CD4-positive, alpha-beta T cell treated with Interleukin-4 for 4 hours (primary cell): ENCODE measurements at regions not wholly inside any gene's neighbourhood (a gene's known extent, or its start where the extent isn't known, plus 50 kb on each side); places are given as distances from the start of the nearest gene placed in this dataset.
"Not testable (repeated sequence)": the region's sequence is repeated elsewhere in the genome, so short reads cannot be mapped to it uniquely, and the experiment has no call there.

Experiments
- DNase-seq: peaks from one replicate; pipeline ENCODE4 v3.0.0-alpha.2; 2020

DNA sequence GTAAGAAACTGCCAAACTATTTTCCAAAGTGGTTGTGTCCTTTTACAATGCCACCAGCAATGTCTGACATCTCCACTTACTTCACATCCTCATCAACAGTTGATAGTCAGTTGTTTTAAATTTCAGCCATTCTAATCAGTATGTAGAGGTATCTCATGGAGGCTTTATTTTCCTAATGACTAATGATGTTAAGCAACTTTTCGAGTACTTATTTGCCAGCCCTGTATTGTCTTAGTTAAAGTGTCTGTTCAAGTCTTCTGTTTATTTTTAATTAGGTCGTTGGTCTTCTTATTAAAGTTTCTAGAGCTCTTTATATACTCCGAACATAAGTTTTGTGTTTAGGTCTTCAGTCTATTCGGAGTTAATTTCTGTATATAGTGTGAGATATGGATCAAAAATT lies 54.9 kb upstream of the NBPF12 start:
- not testable (repeated sequence) for DNase-seq

DNA sequence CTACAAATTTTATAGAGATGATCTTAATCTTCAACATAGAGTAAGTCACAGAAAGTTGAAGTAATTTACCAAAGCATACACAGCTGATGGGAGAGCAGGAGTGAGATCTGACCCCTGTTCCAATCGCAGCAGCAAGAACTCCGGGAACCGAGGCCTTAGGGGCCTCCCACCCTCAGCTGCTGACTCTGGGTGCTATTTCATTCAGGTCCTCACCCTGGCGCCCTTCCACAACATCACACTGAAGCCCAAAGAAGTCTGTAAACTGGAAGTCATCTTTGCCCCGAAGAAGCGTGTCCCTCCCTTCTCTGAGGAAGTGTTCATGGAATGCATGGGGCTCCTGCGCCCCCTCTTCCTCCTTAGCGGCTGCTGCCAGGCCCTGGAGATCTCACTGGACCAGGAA lies 57.0 kb upstream of the NBPF12 start:
- not testable (repeated sequence) for DNase-seq

DNA sequence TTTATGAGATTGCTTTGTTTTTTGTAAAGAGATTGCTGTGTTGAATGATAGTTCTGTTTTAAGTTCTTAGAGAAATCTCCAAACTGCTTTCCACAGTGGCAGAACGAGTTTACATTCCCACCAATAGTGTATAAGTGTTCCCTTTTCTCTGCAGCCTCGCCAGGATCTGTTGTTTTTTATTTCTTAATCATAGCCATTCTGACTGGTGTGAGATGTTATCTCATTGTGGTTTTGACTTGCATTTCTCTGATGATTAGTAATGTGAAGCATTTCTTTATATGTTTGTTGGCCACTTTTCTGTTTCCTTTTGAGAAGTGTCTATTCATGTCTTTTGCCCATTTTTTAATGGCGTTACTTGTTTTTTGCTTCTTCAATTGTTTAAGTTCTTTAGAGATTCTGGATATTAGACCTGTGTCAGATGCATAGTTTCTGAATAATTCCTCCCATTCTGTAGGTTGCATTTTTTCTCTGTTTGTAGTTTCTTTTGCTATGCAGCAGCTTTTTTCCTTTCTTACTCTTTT lies 74.3 kb upstream of the NBPF12 start:
- not testable (repeated sequence) for DNase-seq

DNA sequence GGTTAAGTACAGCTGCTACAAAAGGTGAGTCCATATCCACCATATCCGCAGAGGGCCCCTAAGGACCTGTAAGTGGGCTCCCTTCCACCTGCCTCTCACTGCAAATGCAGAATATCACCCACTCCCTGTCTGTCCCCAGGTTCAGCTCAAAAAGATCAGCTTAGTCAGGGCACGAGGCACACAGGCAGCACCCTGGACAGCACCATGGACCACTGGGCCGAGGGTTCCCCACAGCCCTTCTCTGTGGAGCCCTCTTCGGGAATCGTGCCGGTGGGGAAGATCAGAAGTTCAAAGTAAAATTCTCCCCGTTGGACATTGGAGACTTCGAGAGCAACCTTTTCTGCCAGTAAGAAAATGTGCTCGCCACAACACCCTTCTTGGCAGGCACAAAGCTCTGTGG lies 85.0 kb upstream of the NBPF12 start:
- not testable (repeated sequence) for DNase-seq

DNA sequence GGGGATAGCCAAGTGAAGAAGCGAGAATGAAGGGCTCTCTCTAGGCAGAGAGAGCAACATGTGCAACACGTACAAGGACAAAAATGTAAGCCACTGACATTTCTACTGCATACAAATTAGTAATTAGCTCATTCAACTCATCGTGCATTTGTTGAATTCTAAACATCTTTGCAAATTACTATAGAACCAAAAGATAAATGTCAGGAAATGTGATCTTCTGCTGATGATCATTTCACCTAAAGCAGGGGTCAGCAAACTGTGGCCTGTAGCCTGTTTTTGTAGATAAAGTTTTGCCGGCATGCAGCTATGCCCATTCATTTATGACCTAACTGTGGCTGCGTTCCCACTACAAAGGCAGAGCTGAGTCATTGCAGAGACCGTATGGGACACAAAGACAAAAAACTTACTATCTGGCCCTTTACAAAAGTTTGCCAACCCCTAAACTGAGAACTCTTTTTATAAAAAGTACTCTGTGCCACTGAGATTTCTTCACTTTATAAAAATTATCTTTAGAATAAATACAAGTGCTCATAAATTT lies 87.7 kb upstream of the NBPF12 start:
- DNase-seq, result not testable (repeated sequence)

DNA sequence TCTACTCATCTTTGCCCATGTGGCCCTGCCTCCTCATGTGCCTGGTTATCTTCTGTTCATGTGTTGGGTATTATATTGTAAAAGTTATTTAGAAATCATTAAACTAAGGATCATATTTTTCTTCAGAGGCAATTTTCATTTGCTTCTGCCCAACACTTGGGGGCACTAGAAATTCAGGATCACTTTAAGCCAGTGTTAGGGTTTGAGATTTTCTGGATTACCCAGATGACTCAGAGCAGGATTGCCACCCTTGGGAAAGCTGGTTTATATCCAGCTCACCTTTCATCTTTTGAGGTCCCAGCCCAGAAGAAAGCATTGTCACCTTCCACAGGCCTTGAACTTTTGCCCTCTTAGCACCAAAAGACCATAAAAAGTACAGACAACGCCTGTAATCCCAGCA lies 99.4 kb upstream of the NBPF12 start:
- DNase-seq, result not testable (repeated sequence)

DNA sequence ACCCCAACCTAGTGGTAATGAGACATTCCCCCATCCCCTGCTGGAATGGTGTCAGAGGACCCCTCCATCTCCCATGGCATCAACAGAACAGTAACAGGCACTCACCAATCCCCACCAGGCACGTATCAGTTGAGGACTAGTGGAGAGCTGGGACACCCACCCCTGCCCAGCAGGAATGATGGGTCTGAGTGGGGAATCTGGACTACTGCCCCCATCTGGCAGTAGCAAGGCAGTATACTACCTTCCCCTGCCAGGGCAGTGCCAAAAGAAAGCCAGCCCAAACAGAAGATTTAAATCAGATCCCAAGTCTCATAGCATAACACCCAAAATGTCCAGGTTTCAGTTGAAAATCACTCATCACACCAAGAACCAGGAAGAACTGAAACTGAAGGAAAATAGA lies 111.2 kb upstream of the NBPF12 start:
- not testable (repeated sequence) for DNase-seq

DNA sequence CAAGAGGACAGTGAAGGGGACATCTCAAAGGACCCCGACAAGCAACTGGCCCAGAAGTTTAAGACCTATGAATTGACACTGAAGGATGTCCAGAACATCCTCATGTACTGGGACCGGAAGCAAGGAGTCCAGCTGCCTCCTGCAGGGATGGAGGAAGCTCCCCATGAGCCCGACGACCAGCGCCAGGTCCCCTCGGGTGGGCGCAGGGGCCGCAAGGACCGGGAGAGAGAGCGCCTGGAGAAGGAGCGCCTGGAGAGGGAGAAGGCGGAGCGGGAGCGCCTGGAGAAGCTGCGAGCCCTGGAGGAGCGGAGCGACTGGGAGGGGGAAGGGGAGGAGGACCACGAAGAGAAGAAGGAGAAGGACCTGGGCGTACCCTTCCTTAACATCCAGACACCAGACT lies 143.9 kb upstream of the NBPF12 start:
- not testable (repeated sequence) for DNase-seq

DNA sequence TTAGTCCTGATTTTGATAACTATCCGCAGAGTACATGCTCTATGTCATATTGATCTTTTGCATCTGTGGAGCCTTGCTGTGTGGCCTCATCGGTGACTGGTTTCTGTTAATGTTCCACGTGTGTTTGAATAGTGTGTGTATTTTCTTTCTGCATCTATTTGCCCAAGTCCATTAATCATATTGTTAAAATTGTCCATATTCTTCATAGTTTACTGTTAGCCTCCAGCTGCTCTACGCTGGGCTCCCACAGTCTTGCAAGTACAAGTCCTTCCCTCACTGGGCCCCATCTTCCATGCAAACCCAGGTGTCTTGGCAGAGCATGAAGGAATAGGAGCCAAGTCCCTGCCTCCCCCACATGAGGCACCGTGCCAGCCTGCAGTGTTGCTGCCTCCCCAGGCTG lies 145.4 kb upstream of the NBPF12 start:
- not testable (repeated sequence) for DNase-seq

DNA sequence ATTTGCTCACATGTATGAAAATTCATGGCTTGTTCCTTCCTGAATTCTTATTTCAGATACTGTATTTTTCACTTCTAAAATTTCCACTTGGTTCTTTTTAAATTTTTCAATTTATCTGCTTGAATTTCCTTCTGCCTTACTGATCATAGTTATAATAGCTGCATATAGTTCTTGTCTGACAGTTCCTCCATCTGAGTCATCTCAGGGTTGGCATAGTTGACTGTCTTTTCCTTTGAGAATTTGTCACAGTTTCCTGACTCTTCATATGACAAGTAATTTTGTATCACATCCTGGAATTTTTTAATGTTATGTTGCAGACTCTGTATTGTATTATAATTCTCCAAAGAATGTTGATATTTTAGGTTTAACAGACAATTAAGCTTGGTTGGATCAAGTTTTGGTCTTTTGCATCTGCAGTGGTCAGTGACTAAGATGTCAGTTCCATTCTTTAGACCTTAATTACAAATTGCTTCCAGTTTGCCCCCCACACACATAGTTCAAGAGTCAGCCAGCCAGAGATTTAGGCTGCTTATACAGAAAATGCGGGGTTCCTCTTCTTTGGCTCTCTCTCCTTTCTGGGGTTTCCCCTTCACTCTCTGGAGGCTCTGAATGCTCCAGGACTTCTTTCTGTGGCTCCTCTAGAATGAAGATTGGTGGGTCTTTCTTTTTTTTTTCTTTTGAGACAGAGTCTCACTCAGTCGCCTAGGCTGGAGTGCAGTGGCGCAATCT lies 153.7 kb upstream of the NBPF12 start:
- not testable (repeated sequence) for DNase-seq

DNA sequence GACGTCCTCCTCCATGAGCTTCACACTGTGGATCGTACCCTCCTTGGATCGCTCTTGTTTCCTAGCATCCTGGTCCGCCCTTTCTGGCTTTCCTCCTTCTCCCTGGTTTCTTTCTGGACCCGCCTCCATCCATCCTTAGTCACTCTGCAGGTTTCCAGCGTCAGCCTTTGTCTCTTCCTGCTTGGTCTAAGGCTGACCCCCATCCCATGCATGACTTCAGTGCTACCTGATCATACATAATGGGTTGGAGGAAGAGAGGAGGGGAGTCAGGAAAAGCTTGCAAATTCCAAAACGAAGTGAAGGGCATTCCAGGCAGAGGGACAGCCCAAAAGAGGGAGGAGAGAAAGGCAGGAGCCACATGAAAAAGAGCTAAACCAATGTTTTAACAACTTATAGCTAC lies 156.9 kb upstream of the NBPF12 start:
- not testable (repeated sequence) for DNase-seq

DNA sequence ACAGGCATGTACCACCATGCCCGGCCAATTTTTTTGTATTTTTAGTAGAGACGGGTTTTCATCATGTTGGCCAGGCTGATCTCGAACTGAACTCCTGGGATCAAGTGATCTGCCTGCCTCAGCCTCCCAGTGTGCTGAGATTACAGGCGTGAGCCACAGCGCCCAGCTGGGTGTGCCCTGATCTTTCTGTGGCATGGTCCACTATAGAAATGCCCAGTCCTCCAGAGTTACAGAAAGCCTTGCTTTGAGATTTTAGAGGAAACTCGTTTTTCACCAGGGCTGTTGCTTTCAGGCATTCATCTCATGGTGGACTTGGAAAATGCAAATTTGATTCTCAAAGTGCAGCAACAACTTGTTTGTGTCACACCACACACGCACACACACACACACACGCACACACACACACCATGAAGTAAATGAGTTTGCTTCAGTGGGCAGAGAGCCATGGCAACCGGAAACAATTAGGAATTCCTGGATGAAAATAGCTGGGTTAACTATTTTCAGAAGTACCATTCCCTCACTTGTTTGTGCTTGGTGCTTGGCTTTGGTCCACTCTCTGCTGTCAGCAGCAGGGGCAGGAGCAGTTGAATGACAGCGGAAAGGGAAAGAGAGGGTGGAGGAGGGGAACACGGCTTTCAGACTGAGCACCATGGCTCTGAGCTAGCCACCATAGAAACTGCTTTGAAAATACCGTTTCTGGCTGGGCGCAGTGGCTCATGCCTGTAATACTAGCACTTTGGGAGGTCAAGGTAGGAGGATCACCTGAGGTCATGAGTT lies 160.1 kb upstream of the NBPF12 start:
- DNase-seq, result not testable (repeated sequence)

DNA sequence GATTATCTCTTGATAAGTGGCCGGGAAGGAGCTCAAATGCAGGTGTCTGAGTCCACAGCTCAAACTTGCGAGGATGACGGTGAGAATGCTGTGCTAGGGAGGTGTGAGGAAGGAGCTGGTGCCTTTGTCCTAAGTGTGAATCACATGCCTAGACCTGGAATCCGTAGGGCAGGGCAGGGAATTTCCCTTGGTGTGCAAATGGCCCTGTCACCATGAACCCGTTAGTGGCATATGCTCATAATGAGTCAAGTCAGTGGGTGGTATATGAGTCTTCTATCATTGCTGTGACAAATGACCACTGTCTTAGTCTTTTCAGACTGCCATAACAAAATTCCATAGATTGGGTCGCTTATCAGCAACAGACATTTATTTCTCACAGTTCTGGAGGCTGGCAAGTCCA lies 163.1 kb upstream of the NBPF12 start:
- not testable (repeated sequence) for DNase-seq

DNA sequence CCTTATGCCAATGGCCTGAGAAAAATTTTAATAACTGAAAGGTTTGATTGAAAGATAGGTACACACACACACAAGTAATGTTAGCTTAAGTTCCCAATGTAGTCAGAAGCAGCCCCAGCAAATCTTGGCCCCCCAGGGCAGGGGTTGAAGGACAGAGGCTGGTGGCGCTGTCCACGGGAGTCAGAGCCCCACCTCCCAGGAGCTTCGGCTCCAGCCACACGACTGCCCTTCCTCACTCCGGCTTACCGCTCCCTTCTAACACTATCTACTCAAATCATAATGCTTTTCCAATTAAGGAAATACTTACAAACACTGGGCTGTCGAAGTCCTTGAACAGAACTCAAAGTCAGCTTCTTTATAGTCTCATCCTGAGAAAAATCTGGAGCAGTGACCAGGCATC lies 163.9 kb upstream of the NBPF12 start:
- DNase-seq, result not testable (repeated sequence)

DNA sequence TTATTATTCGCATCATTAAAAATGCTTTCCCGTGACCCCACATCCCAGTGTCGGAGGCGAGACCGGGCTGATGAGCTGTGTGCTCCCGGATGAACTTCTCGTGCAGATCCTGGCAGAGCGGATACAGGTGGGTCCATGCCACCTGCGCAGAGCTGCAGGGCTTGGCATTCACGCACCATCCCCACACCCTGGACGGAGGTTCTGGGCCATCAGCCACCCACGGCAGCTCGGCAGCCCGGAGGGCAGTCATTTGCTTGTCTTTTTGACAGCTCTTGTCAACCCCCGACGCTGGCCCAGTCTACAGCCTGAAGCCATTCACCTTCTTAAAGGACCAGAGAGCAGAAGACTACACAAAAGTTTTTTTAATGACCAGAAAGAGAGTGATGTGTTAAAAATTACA lies 166.7 kb upstream of the NBPF12 start:
- not testable (repeated sequence) for DNase-seq

DNA sequence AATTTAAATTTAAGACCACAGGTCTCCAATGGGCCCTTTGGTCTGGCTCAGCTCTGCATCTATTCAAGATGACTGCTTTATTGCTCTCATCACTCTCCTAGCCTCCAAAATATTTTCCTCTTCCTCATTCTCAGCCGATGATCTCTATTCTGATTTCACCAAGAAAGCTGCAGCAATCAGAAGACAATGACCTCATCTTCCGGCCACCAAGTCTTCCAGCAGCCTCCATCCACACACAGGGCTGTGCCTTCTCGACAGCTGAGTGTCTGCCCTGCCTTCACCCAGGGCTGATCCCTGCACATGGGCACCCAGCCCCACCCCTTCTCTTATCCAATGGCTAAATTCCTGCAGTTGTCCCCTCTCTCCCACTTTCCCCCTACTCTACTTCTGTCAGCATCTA lies 167.1 kb upstream of the NBPF12 start:
- not testable (repeated sequence) for DNase-seq

DNA sequence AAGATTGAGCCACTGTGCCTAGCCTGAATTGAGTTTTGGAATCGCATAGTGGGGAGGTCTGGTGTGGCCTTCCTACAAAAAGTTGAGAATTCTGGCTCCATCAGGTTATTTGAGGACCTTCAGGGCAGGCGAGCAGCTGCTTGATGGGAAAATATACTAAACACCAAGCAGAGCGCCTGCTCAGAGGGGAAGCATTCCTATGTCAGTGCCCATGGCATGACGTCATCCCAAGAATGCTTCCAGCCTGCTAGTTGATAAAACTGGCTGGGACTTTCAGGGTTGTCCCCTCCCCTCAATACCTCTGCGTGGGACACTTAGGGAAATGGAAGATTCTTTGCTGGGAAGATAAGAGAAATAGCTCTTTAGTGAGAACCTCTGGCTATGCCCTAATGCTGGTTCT lies 174.9 kb upstream of the NBPF12 start:
- DNase-seq, result not testable (repeated sequence)

DNA sequence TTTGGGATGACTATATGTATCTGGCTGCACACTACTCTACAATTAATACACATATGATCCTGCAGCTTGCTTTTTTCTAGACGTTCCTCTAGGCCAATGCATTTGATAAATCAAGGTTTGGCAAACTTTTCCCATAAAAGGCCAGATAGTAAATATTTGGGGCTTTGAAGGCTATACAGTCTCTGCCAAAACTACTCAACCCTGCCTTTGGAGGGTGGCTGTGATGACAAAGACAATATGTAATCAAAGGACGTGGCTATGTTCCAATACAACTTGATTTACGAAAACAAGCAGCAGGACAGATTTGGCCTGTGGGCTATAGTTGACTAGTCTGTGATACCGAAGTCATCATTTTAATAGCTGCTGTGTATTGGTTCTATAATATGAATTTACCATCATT lies 181.3 kb upstream of the NBPF12 start:
- not testable (repeated sequence) for DNase-seq

DNA sequence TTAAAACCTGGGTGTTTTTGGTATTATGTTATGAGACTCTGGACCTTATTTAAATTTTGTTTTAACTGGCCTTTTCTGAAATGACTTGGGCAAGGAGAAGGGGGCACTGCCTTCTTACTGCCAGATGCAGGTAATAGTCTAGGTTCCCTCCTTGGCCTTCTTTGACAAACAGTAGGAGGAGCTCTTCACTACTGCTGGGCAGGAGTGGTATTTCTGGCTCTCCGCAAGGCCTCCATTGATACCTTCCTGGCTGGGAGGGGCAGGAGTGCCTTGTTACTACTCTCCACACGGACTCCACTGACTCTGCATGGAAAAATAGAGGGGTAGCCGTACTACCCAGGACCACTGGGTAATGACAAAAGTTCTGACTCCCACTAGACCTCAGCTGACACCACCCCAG lies 189.4 kb upstream of the NBPF12 start:
- not testable (repeated sequence) for DNase-seq

DNA sequence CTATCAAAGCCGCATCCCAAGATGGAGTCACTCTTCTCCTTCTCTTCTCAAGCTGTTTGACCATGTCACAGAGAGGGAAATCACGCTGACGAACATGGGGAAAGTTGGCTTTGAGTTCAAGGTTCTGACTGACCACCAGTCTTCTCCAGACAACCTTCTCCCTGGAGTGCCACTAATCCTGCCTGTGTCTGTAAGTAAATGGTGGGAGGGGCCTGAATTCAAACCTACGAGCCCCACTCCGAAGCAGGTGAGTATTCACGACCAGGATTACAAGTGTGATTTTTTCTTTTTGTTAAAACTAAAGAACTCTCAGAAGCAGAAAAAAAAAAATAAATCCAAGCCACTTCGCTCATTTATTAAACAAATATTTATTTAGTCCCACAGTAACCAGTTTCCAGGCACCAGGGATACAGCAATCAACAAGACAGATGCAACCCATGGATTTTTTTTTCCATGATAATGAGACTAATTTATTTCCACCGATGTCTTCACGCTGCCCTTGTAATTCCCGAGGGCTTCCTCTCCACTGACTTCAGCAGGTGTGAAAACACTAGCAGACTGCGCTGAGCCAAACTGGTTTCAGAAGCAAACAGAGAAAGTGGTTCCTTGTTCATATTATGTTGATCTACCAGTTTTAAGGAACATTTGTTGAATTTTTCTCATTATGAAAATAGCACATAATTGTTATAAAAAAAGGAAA lies 206.0 kb upstream of the NBPF12 start:
- DNase-seq, result not testable (repeated sequence)

DNA sequence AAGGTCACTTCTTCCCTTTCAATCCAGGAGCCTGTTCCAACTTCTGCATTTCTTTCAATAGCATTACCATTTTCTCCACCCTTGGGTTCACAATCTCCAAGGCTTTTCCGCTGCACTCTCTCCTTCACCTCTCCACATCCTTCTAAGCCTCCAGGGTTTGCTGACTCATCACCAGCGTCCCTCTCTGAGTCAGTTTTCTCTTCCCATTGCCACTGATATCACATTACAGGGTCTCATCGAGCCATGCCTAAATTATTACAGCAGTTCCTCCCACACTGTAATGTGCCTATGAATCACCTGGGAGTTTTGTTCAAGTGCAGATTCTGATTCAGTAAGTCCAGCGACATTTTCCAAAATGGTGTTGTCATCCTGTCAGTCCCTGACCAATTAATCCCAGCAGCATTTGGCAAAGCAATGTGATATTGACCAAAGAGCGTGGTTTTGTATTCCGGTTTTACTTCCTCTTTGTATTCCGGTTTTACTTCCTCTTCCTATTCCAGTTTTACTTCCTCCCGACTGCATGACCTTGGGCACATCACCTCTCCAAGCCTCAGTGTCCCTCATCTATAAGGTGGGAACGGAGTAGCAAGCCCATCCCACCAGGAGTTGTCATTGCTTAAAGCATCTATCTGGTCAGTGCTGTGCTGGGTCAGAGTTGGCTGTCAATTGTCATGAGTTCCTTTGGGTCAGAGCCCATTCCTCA lies 208.3 kb upstream of the NBPF12 start:
- not testable (repeated sequence) for DNase-seq

DNA sequence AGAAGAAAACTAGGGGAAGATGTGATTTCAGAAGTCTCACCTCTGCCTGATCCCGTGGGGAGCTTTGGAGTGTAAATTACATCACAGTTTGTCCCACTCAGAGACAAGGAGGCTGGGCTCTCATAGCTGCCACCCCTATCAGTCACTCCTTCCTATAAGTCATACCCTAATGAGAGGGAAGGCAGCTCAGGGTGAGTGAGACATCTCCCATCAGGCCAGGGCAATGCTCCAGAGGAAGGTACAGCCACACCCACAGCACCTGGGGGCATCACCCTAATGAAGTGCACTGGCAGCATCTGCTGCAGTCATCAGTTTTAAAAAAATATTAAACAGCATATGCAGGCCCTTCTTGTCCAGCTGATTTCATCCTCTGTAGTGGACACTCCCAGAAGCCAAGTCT lies 223.1 kb upstream of the NBPF12 start:
- not testable (repeated sequence) for DNase-seq
